GM12892 (cell line): ENCODE measurements at regions not wholly inside any gene's neighbourhood (a gene's known extent, or its start where the extent isn't known, plus 50 kb on each side); places are given as distances from the start of the nearest gene placed in this dataset.

Experiments used
- POLR2A ChIP-seq: IDR thresholded peaks from 2 replicates; pipeline ENCODE4 v1.6.1; 2011; ENCODE audit warnings: low read depth, low read length, control low read depth
- POLR2AphosphoS5 ChIP-seq: IDR thresholded peaks from 2 replicates; pipeline ENCODE4 v1.6.1; 2011; ENCODE audit warnings: low read depth, low read length, control low read depth
- TAF1 ChIP-seq: IDR thresholded peaks from 2 replicates; pipeline ENCODE4 v1.6.1; 2011; ENCODE audit warnings: low read depth, mild to moderate bottlenecking, control low read depth, low read length, borderline replicate concordance

DNA sequence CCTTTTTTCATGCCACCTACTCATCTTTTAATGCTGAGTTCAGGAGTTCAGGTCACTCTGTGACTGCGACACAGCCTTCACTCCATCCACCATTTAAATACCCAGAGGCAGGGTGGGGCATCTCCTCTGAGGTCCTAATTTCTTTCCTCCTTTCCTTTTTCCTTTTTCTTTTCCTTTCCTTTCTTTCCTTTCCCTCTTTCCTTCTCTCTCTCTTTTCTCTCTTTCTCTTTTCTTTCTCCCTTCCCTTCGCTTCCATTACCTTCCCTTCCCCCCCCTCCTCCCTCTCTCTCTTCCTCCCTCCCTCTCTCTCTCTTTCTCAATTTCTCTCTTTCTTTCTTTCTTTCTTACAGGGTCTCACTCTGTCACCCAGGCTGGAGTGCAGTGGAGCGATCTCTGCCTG is 145.9 kb upstream of the SVIL start:
- TF ChIP-seq POLR2A: no peak
- TF ChIP-seq POLR2AphosphoS5: no peak
- no peak for TF ChIP-seq TAF1
